HL-60/S4 treated with retinoic acid at 250 ng/mL for 4 days and 3 days (cell line): ENCODE measurements at regions not wholly inside any gene's neighbourhood (a gene's known extent, or its start where the extent isn't known, plus 50 kb on each side); places are given as distances from the start of the nearest gene placed in this dataset.

ENCODE experiments used
- in situ Hi-C: fragments of 300-500 bp; cut with MboI; formaldehyde crosslinking; loops from 2 replicates; pipeline ENCODE4 v1.7.0; 2022; ENCODE audit warnings: low sequenced_read_pairs

DNA sequence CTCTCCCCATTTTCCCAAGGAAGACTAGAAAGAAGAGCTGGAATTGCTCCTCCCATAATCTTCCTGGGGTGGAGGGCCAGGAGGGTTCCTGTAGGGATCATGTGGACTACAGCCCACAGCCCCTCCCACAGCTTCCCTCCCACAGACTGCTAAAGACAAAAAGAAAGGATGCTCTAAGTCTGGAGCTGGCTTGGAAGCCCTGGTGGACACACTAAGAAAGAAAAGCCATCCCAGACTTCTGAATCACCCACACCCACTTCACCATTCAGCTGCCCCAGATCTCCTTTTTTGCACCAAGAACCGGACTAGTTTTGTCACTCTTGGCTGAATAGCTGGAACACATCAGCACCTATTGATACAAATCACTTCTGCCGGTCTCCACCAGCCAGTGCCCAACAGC, 56.8 kb upstream of the PLXNC1 start:
- in situ Hi-C loops: loop anchor here (25.0 kb wide), 1 partner anchor 529 kb away; the partner anchor contains the start of gene SOCS2

DNA sequence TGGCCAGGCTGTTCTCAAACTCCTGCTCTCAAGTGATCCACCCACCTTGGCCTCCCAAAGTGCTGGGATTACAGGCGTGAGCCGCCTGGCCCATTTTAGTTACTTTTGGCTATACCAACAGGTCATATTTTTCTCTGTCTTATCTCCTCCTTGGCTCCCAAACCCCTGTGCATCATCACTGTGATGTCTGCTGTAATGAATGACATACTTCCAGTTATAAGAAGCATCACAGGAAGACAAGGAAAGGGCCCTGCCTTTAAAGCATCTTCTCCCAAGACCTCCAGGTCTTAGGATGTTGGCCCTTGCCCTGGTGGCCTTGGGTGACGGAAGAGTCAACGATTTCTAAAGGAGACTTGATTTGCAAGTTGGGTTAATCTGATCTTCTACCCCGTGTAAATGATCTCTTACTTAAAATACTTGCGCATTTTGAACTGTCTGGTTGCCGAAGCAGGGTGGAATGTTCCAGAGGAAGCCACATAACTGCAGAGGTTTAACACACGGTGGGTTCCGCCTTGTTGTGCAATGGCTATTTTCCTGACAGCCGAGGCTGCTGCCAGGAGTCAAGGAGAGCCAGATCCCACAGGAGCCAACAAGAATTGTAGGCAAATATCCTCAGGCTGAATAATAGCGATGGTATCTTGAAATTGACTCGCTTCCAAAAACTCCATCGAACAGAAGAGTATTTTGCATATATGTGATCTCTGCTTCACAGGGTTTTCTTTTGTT, 55.7 kb upstream of the PLXNC1 start:
- in situ Hi-C loops: loop anchor here (25.0 kb wide), 1 partner anchor 530 kb away; the partner anchor contains the start of gene SOCS2

DNA sequence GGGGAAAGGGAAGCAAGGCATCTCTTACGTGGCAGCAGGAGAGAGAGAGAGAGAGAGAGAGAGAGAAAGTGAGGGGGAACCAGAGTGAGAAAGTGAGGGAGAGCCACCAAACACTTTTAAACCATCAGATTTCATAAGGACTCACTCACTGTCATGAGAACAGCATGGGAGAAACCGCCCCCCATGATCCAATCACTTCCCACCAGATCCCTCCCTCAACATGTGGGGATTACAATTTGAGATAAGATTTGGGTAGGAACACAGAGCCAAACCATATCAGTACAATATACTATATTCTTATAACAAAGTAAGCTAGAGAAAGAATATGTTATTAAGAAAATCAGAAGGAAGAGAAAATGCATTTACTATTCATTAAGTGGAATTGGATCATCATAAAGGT, 53.7 kb upstream of the PLXNC1 start:
- in situ Hi-C loops: loop anchor here (25.0 kb wide), 1 partner anchor 532 kb away; the partner anchor contains the start of gene SOCS2

GRCh38 chr12:94095618-94096017, 52.8 kb upstream of the PLXNC1 start:
- in situ Hi-C loops: loop anchor here (25.0 kb wide), 1 partner anchor 533 kb away; the partner anchor contains the start of gene SOCS2

- in situ Hi-C loops: loop anchor here (25.0 kb wide), 1 partner anchor 536 kb away; the partner anchor contains the start of gene SOCS2
Measured at GRCh38 chr12:94098466-94098865, 49.9 kb upstream of the PLXNC1 start.
